ENCODE measurements at regions not wholly inside any gene's neighbourhood (a gene's known extent, or its start where the extent isn't known, plus 50 kb on each side); places are given as distances from the start of the nearest gene placed in this dataset.

GRCh38 chr13:91154558-91155353, 192.7 kb upstream of the MIR17HG start:
- TF ChIP-seq ELK1 (IDR thresholded peaks at IDR 0.05; ENCODE audit: borderline replicate concordance, low read depth, low read length) (no peak), POLR2A (IDR thresholded peaks at IDR 0.05; ENCODE audit: low read depth, low read length) (no peak), MXI1 (IDR thresholded peaks at IDR 0.05; ENCODE audit: borderline replicate concordance, low read depth, low read length) (no peak), CTCF (conservative IDR thresholded peaks at IDR 0.05; ENCODE audit: low read depth, low read length) (no peak), RCOR1 (IDR thresholded peaks at IDR 0.05; ENCODE audit: insufficient replicate concordance, low read length) (no peak), RFX5 (IDR thresholded peaks at IDR 0.05; ENCODE audit: low read depth, low read length) (no peak), CEBPB (IDR thresholded peaks at IDR 0.05; ENCODE audit: low read depth, low read length) (no peak), USF2 (IDR thresholded peaks at IDR 0.05; ENCODE audit: low read depth, low read length) (no peak)

All from IMR-90 (cell line).